DOHH2 (cell line): ENCODE measurements at regions not wholly inside any gene's neighbourhood (a gene's known extent, or its start where the extent isn't known, plus 50 kb on each side); places are given as distances from the start of the nearest gene placed in this dataset.

Experiments used
- EZH2phosphoT487 ChIP-seq: fragments of 200-600 bp; sonication (generic); IDR thresholded peaks from 2 replicates; pipeline ENCODE4 v1.6.1; 2017; ENCODE audit warnings: borderline replicate concordance, mild to moderate bottlenecking, antibody characterized with exemption, low read length, moderate library complexity, mixed read lengths
- TF ChIP-seq, protein P1 (sequence below): fragments of 200-600 bp; sonication (generic); IDR thresholded peaks from one replicate; pipeline ENCODE4 v1.5.1; 2014; ENCODE audit warnings: antibody characterized with exemption, mild to moderate bottlenecking, low read depth, low read length; ENCODE audit not compliant: poor library complexity, severe bottlenecking

DNA sequence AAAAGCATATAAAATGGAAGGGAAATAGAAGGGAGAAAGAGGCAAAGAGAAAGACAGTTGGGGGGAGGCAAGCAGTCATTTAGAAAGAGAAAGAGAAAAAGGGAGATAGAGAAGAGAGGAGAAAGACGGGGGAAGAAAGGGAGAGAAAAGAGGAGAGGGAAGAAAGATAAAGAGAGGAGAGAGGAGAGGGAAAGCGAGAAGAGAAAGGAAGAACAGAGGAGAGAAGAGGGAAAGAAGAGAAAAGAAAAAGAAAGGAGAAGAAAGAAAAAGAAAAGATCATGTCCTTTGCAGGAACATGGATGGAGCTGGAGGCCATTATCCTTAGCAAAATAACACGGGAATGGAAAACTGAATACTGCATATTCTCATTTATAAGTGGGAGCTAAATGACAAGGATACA lies 247.7 kb downstream of the MIAT start:
- TF ChIP-seq, protein P1, sequence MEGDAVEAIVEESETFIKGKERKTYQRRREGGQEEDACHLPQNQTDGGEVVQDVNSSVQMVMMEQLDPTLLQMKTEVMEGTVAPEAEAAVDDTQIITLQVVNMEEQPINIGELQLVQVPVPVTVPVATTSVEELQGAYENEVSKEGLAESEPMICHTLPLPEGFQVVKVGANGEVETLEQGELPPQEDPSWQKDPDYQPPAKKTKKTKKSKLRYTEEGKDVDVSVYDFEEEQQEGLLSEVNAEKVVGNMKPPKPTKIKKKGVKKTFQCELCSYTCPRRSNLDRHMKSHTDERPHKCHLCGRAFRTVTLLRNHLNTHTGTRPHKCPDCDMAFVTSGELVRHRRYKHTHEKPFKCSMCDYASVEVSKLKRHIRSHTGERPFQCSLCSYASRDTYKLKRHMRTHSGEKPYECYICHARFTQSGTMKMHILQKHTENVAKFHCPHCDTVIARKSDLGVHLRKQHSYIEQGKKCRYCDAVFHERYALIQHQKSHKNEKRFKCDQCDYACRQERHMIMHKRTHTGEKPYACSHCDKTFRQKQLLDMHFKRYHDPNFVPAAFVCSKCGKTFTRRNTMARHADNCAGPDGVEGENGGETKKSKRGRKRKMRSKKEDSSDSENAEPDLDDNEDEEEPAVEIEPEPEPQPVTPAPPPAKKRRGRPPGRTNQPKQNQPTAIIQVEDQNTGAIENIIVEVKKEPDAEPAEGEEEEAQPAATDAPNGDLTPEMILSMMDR: no peak
- no peak for TF ChIP-seq EZH2phosphoT487
